HEK293 (cell line): ENCODE measurements at regions not wholly inside any gene's neighbourhood (a gene's known extent, or its start where the extent isn't known, plus 50 kb on each side); places are given as distances from the start of the nearest gene placed in this dataset.

Experiments
- CTCF ChIA-PET: fragments of 350-600 bp; formaldehyde crosslinking; extraction: SDS; loops from one replicate; lab custom pipeline; 2021; ENCODE audit warnings: antibody characterized with exemption; lab: Yijun Ruan, JAX
- POLR2A ChIA-PET: fragments of 300-600 bp; formaldehyde crosslinking; extraction: SDS; loops from one replicate; lab custom pipeline; 2020; ENCODE audit warnings: antibody characterized with exemption, inconsistent platforms; lab: Yijun Ruan, JAX
- H3K27ac ChIP-seq: fragments of 200-500 bp; sonication (Bioruptor generic); 2 replicates; pipeline ENCODE4 v1.5.1; 2014; ENCODE audit warnings: low read depth, low read length, control low read depth, inconsistent platforms; ENCODE audit errors: extremely low read depth
- H3K36me3 ChIP-seq, 2 experiments: fragments of 200-500 bp in 1 of 2; sonication (Bioruptor generic) in 1 of 2; 1 replicate in 1 of 2; 2 replicates in 1 of 2; pipeline ENCODE4 v1.5.1; 2014 to 2017; ENCODE audit warnings: inconsistent platforms in 2 of 2, low read length in 2 of 2; ENCODE audit not compliant: control insufficient read depth in 2 of 2, insufficient read depth in 1 of 2
- H3K4me1 ChIP-seq: fragments of 200-500 bp; sonication (Bioruptor generic); 2 replicates; pipeline ENCODE4 v1.5.1; 2014; ENCODE audit warnings: mild to moderate bottlenecking, low read length, inconsistent platforms; ENCODE audit not compliant: control insufficient read depth, insufficient read depth
- H3K4me3 ChIP-seq: 2 replicates; pipeline ENCODE4 v1.5.1; 2011; ENCODE audit warnings: low read depth, mild to moderate bottlenecking, control low read depth, low read length, moderate library complexity
- H3K9me3 ChIP-seq: fragments of 200-500 bp; sonication (Bioruptor generic); 2 replicates; pipeline ENCODE4 v1.5.1; 2014; ENCODE audit warnings: low read depth, low read length, inconsistent platforms; ENCODE audit not compliant: control insufficient read depth, insufficient read depth
- GFI1B ChIP-seq: fragments of 450-650 bp; formaldehyde crosslinking; IDR thresholded peaks from 2 replicates; pipeline ENCODE4 v1.5.1; 2016; ENCODE audit warnings: missing biosample characterization, missing genetic modification characterization
- GLI4 ChIP-seq: fragments of 450-650 bp; formaldehyde crosslinking; IDR thresholded peaks from 2 replicates; pipeline ENCODE4 v1.5.1; 2016; ENCODE audit warnings: missing biosample characterization, missing genetic modification characterization
- PRDM1 ChIP-seq: fragments of 450-650 bp; formaldehyde crosslinking; IDR thresholded peaks from 2 replicates; pipeline ENCODE4; 2016; ENCODE audit warnings: missing biosample characterization, missing genetic modification characterization
- REPIN1 ChIP-seq: fragments of 450-650 bp; formaldehyde crosslinking; IDR thresholded peaks from 2 replicates; pipeline ENCODE4 v1.5.1; 2017; ENCODE audit warnings: missing biosample characterization, missing genetic modification characterization, low read depth
- SCRT2 ChIP-seq: fragments of 450-650 bp; formaldehyde crosslinking; IDR thresholded peaks from 2 replicates; pipeline ENCODE4 v1.5.1; 2016; ENCODE audit warnings: missing biosample characterization, missing genetic modification characterization
- TRIM28 ChIP-seq: IDR thresholded peaks from 2 replicates; pipeline ENCODE4 v1.6.1; 2011; ENCODE audit warnings: low read length, control low read depth, borderline replicate concordance
- ZBTB21 ChIP-seq: fragments of 450-650 bp; formaldehyde crosslinking; IDR thresholded peaks from 2 replicates; pipeline ENCODE4 v1.5.1; 2017; ENCODE audit warnings: missing biosample characterization, missing genetic modification characterization
- ZFP37 ChIP-seq: fragments of 450-650 bp; formaldehyde crosslinking; IDR thresholded peaks from 2 replicates; pipeline ENCODE4 v1.5.1; 2016; ENCODE audit warnings: missing biosample characterization, missing genetic modification characterization
- ZIC2 ChIP-seq: fragments of 450-650 bp; formaldehyde crosslinking; IDR thresholded peaks from 2 replicates; pipeline ENCODE4 v1.5.1; 2016; ENCODE audit warnings: missing biosample characterization, missing genetic modification characterization
- ZNF114 ChIP-seq: fragments of 450-650 bp; formaldehyde crosslinking; IDR thresholded peaks from 2 replicates; pipeline ENCODE4 v1.5.0; 2017; ENCODE audit warnings: missing biosample characterization, missing genetic modification characterization
- ZNF146 ChIP-seq: fragments of 450-650 bp; formaldehyde crosslinking; IDR thresholded peaks from 2 replicates; pipeline ENCODE4 v1.5.1; 2016; ENCODE audit warnings: missing biosample characterization, missing genetic modification characterization
- ZNF18 ChIP-seq: fragments of 450-650 bp; formaldehyde crosslinking; IDR thresholded peaks from 2 replicates; pipeline ENCODE4 v1.5.1; 2016; ENCODE audit warnings: missing biosample characterization, missing genetic modification characterization
- ZNF202 ChIP-seq: fragments of 450-650 bp; formaldehyde crosslinking; IDR thresholded peaks from 2 replicates; pipeline ENCODE4 v1.5.1; 2016; ENCODE audit warnings: missing biosample characterization, missing genetic modification characterization, borderline replicate concordance
- ZNF423 ChIP-seq: fragments of 450-650 bp; formaldehyde crosslinking; IDR thresholded peaks from 2 replicates; pipeline ENCODE4 v1.5.1; 2016; ENCODE audit warnings: missing biosample characterization, missing genetic modification characterization
- ZNF433 ChIP-seq: fragments of 450-650 bp; formaldehyde crosslinking; IDR thresholded peaks from 2 replicates; pipeline ENCODE4 v1.5.1; 2016; ENCODE audit warnings: missing biosample characterization, missing genetic modification characterization, low read depth
- ZNF473 ChIP-seq: fragments of 450-650 bp; formaldehyde crosslinking; IDR thresholded peaks from 2 replicates; pipeline ENCODE4 v1.5.1; 2017; ENCODE audit warnings: missing biosample characterization, missing genetic modification characterization
- ZNF558 ChIP-seq: fragments of 450-650 bp; formaldehyde crosslinking; IDR thresholded peaks from 2 replicates; pipeline ENCODE4 v1.5.1; 2016; ENCODE audit warnings: missing biosample characterization, missing genetic modification characterization
- ZNF670 ChIP-seq: fragments of 450-650 bp; formaldehyde crosslinking; IDR thresholded peaks from 2 replicates; pipeline ENCODE4 v1.5.1; 2016; ENCODE audit warnings: missing biosample characterization, missing genetic modification characterization, low read depth
- ZNF677 ChIP-seq: fragments of 450-650 bp; IDR thresholded peaks from 2 replicates; pipeline ENCODE4 v1.5.0; 2018; ENCODE audit warnings: missing biosample characterization, mild to moderate bottlenecking, missing genetic modification characterization, moderate library complexity
- ZNF76 ChIP-seq: fragments of 450-650 bp; formaldehyde crosslinking; IDR thresholded peaks from 2 replicates; pipeline ENCODE4; 2016; ENCODE audit warnings: low read depth, missing biosample characterization, missing genetic modification characterization, borderline replicate concordance
- ZNF776 ChIP-seq: fragments of 450-650 bp; formaldehyde crosslinking; IDR thresholded peaks from 2 replicates; pipeline ENCODE4 v1.5.0; 2017; ENCODE audit warnings: missing biosample characterization, missing genetic modification characterization, borderline replicate concordance
- ZSCAN18 ChIP-seq: fragments of 450-650 bp; formaldehyde crosslinking; IDR thresholded peaks from 2 replicates; pipeline ENCODE4 v1.5.1; 2016; ENCODE audit warnings: missing biosample characterization, missing genetic modification characterization
- TF ChIP-seq, protein P1 (sequence below): fragments of 450-650 bp; formaldehyde crosslinking; IDR thresholded peaks from 2 replicates; pipeline ENCODE4 v1.5.1; 2016; ENCODE audit warnings: missing biosample characterization, missing genetic modification characterization, borderline replicate concordance
- TF ChIP-seq, protein P2 (sequence below): fragments of 450-650 bp; formaldehyde crosslinking; IDR thresholded peaks from 2 replicates; pipeline ENCODE4 v1.5.1; 2016; ENCODE audit warnings: missing biosample characterization, missing genetic modification characterization

DNA sequence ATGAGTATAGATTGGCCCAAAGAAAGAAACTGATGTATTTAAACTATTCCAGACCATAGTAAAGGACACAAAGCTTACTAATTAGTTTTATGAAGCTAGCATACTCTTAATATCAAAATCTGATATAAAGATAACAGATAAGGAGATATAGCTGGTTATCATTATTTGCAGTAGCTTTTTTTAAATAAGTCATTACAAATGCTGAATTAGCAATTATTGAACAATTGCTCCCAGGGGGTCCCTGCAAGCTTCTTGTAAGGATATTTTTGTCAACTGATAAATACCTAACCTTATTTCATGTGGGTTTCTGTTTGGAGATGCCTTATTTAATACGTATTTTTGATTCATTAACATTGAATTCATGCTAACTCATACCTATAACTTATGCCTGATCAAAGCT lies 99.0 kb downstream of the RAB18 start:
- no peak overlapping the region for H3K27ac ChIP-seq
- POLR2A ChIA-PET = no interaction called here
- no peaks in the 10 kb centered on the region for H3K9me3 ChIP-seq
- no peaks in the 10 kb centered on the region for H3K36me3 ChIP-seq
- CTCF ChIA-PET = interaction anchor here (0.6 to 0.8 kb wide), 3 partner anchors 9 to 829 kb away, joined by 4 read pairs; no protein-coding TSS in a partner anchor
- no peaks in the 10 kb centered on the region for H3K4me1 ChIP-seq
- TF ChIP-seq GLI4 (tag by site-specific recombination) (no peak), ZNF677 (tag by site-specific recombination) (no peak), PRDM1 (no peak), ZSCAN18 (no peak), ZNF776 (no peak), REPIN1 (tag by site-specific recombination) (no peak), ZNF473 (tag by site-specific recombination) (no peak), ZBTB21 (tag by site-specific recombination) (no peak)
- H3K4me3 ChIP-seq = no peak overlapping the region

GRCh38 chr10:27605318-27605717 lies 101.2 kb downstream of the RAB18 start:
- Histone ChIP-seq H3K27ac (no peak overlapping the region), H3K36me3 (no peaks in the 10 kb centered on the region), H3K4me1 (no peaks in the 10 kb centered on the region), H3K4me3 (no peak overlapping the region), H3K9me3 (no peaks in the 10 kb centered on the region)
- ChIA-PET CTCF (interaction anchor here (0.7 kb wide), 1 partner anchor 29 kb away, joined by 4 read pairs; no protein-coding TSS in a partner anchor), POLR2A (no interaction called here)
- TF ChIP-seq SCRT2 (tag by site-specific recombination) (no peak), ZNF146 (no peak), ZNF558 (tag by site-specific recombination) (no peak), ZNF114 (no peak)
- TF ChIP-seq, protein P1, sequence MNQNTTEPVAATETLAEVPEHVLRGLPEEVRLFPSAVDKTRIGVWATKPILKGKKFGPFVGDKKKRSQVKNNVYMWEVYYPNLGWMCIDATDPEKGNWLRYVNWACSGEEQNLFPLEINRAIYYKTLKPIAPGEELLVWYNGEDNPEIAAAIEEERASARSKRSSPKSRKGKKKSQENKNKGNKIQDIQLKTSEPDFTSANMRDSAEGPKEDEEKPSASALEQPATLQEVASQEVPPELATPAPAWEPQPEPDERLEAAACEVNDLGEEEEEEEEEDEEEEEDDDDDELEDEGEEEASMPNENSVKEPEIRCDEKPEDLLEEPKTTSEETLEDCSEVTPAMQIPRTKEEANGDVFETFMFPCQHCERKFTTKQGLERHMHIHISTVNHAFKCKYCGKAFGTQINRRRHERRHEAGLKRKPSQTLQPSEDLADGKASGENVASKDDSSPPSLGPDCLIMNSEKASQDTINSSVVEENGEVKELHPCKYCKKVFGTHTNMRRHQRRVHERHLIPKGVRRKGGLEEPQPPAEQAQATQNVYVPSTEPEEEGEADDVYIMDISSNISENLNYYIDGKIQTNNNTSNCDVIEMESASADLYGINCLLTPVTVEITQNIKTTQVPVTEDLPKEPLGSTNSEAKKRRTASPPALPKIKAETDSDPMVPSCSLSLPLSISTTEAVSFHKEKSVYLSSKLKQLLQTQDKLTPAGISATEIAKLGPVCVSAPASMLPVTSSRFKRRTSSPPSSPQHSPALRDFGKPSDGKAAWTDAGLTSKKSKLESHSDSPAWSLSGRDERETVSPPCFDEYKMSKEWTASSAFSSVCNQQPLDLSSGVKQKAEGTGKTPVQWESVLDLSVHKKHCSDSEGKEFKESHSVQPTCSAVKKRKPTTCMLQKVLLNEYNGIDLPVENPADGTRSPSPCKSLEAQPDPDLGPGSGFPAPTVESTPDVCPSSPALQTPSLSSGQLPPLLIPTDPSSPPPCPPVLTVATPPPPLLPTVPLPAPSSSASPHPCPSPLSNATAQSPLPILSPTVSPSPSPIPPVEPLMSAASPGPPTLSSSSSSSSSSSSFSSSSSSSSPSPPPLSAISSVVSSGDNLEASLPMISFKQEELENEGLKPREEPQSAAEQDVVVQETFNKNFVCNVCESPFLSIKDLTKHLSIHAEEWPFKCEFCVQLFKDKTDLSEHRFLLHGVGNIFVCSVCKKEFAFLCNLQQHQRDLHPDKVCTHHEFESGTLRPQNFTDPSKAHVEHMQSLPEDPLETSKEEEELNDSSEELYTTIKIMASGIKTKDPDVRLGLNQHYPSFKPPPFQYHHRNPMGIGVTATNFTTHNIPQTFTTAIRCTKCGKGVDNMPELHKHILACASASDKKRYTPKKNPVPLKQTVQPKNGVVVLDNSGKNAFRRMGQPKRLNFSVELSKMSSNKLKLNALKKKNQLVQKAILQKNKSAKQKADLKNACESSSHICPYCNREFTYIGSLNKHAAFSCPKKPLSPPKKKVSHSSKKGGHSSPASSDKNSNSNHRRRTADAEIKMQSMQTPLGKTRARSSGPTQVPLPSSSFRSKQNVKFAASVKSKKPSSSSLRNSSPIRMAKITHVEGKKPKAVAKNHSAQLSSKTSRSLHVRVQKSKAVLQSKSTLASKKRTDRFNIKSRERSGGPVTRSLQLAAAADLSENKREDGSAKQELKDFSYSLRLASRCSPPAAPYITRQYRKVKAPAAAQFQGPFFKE (tag by site-specific recombination) = no peak

GRCh38 chr10:27607591-27607990 lies 103.5 kb downstream of the RAB18 start:
- no peak overlapping the region for H3K4me3 ChIP-seq
- no peak overlapping the region for H3K27ac ChIP-seq
- no peaks in the 10 kb centered on the region for H3K9me3 ChIP-seq
- POLR2A ChIA-PET = no interaction called here
- no peaks in the 10 kb centered on the region for H3K36me3 ChIP-seq
- no peaks in the 10 kb centered on the region for H3K4me1 ChIP-seq
- CTCF ChIA-PET = interaction anchor here (0.5 kb wide), 1 partner anchor 49 kb away, joined by 3 read pairs; no protein-coding TSS in a partner anchor
- TF ChIP-seq GFI1B = no peak
- TF ChIP-seq TRIM28 = no peak
- no peak for TF ChIP-seq ZNF670 (tag by site-specific recombination)
- TF ChIP-seq, protein P2, sequence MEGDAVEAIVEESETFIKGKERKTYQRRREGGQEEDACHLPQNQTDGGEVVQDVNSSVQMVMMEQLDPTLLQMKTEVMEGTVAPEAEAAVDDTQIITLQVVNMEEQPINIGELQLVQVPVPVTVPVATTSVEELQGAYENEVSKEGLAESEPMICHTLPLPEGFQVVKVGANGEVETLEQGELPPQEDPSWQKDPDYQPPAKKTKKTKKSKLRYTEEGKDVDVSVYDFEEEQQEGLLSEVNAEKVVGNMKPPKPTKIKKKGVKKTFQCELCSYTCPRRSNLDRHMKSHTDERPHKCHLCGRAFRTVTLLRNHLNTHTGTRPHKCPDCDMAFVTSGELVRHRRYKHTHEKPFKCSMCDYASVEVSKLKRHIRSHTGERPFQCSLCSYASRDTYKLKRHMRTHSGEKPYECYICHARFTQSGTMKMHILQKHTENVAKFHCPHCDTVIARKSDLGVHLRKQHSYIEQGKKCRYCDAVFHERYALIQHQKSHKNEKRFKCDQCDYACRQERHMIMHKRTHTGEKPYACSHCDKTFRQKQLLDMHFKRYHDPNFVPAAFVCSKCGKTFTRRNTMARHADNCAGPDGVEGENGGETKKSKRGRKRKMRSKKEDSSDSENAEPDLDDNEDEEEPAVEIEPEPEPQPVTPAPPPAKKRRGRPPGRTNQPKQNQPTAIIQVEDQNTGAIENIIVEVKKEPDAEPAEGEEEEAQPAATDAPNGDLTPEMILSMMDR (tag by site-specific recombination) = no peak
- TF ChIP-seq ZNF76 = no peak
- TF ChIP-seq ZIC2 (tag by site-specific recombination) = no peak
- no peak for TF ChIP-seq ZNF202 (tag by site-specific recombination)
- no peak for TF ChIP-seq ZNF18 (tag by site-specific recombination)
- TF ChIP-seq REPIN1 (tag by site-specific recombination) = no peak
- no peak for TF ChIP-seq ZNF423 (tag by site-specific recombination)
- no peak for TF ChIP-seq ZNF433 (tag by site-specific recombination)
- no peak for TF ChIP-seq ZFP37 (tag by site-specific recombination)
